Mammary epithelial cell (primary cell): ENCODE measurements at regions not wholly inside any gene's neighbourhood (a gene's known extent, or its start where the extent isn't known, plus 50 kb on each side); places are given as distances from the start of the nearest gene placed in this dataset.

Experiments used
- CTCF ChIP-seq, 2 donors: IDR thresholded peaks in 1 of 2; conservative IDR thresholded peaks in 1 of 2; 2 replicates each; pipeline ENCODE4 v1.5.1; 2011 to 2012; ENCODE audit warnings: inconsistent platforms in 2 of 2, low read length in 2 of 2, mild to moderate bottlenecking in 2 of 2, control low read depth in 1 of 2, low read depth in 1 of 2; ENCODE audit not compliant: insufficient read depth in 1 of 2; ENCODE audit errors: extremely low read depth in 1 of 2
- EZH2 ChIP-seq: IDR thresholded peaks from 2 replicates; pipeline ENCODE4 v1.6.1; 2012; ENCODE audit warnings: low read length, inconsistent platforms, borderline replicate concordance

- TF ChIP-seq CTCF (conservative IDR thresholded peaks at IDR 0.05 in 1 of 2, IDR thresholded peaks at IDR 0.05 in 1 of 2; ENCODE audit: extremely low read depth in 1 of 2, insufficient read depth in 1 of 2, low read depth in 1 of 2, low read length in 2 of 2): no peak
- TF ChIP-seq EZH2: no peak
These were observed 106.5 kb upstream of the SLC2A1 start for GRCh38 chr1:43065191-43065590.
